Vagina (tissue), 2 donors: ENCODE measurements at regions not wholly inside any gene's neighbourhood (a gene's known extent, or its start where the extent isn't known, plus 50 kb on each side); places are given as distances from the start of the nearest gene placed in this dataset.

ENCODE experiments used
- POLR2A ChIP-seq, 2 donors: fragments of 450-650 bp; IDR thresholded peaks; one replicate each; pipeline ENCODE4 v1.6.1; 2017; ENCODE audit warnings: antibody characterized with exemption in 2 of 2, mild to moderate bottlenecking in 2 of 2, moderate library complexity in 2 of 2
- POLR2AphosphoS5 ChIP-seq, 2 donors: sonication (generic); formaldehyde crosslinking; IDR thresholded peaks; one replicate each; pipeline ENCODE4 v1.9.0; 2017; ENCODE audit warnings: antibody characterized with exemption in 2 of 2, mild to moderate bottlenecking in 2 of 2, low read depth in 1 of 2; ENCODE audit not compliant: insufficient read depth in 1 of 2
- TF ChIP-seq, protein P1 (sequence below), 3 experiments: fragments of 450-650 bp in 2 of 3; fragments of 200-600 bp in 1 of 3; sonication (generic) in 1 of 3; IDR thresholded peaks; one replicate each; pipeline ENCODE4 v1.5.1; 2017 to 2019; ENCODE audit warnings: antibody characterized with exemption in 3 of 3, mild to moderate bottlenecking in 2 of 3, moderate library complexity in 2 of 3

DNA sequence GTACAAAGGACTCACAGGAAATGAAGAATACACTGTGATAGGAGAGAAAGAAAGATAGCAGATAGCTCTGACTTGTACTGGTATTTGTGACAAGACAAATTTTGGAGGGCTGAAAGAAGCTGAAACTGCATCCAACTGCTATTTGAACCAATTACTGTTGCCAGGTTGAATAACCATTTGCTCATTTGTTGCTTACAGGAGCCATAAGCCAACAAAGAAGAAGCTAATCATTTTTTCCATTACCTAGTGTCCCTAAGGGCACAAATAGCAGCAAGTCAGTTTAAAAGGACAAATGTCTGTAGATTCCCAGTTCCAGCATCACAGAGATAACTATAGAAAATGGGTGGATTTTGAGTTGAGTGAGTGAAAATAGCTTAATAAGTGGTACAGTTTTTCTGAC lies 376.9 kb upstream of the ARPP21 start:
- TF ChIP-seq, protein P1, sequence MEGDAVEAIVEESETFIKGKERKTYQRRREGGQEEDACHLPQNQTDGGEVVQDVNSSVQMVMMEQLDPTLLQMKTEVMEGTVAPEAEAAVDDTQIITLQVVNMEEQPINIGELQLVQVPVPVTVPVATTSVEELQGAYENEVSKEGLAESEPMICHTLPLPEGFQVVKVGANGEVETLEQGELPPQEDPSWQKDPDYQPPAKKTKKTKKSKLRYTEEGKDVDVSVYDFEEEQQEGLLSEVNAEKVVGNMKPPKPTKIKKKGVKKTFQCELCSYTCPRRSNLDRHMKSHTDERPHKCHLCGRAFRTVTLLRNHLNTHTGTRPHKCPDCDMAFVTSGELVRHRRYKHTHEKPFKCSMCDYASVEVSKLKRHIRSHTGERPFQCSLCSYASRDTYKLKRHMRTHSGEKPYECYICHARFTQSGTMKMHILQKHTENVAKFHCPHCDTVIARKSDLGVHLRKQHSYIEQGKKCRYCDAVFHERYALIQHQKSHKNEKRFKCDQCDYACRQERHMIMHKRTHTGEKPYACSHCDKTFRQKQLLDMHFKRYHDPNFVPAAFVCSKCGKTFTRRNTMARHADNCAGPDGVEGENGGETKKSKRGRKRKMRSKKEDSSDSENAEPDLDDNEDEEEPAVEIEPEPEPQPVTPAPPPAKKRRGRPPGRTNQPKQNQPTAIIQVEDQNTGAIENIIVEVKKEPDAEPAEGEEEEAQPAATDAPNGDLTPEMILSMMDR (IDR thresholded peaks at IDR 0.05), result no peak
- TF ChIP-seq POLR2A (IDR thresholded peaks at IDR 0.05) (no peak), POLR2AphosphoS5 (IDR thresholded peaks at IDR 0.05; ENCODE audit: insufficient read depth in 1 of 2, low read depth in 1 of 2) (no peak)
